Loucy (cell line): ENCODE measurements at regions not wholly inside any gene's neighbourhood (a gene's known extent, or its start where the extent isn't known, plus 50 kb on each side); places are given as distances from the start of the nearest gene placed in this dataset.

Experiments
- CTCF ChIP-seq: fragments of 200-600 bp; sonication (generic); conservative IDR thresholded peaks from 2 replicates; pipeline ENCODE4 v1.5.1; 2014; ENCODE audit warnings: mild to moderate bottlenecking, antibody characterized with exemption, low read length
- EZH2phosphoT487 ChIP-seq: fragments of 200-600 bp; IDR thresholded peaks from 2 replicates; pipeline ENCODE4 v1.6.1; 2018; ENCODE audit warnings: antibody characterized with exemption, mild to moderate bottlenecking, moderate library complexity, borderline replicate concordance

DNA sequence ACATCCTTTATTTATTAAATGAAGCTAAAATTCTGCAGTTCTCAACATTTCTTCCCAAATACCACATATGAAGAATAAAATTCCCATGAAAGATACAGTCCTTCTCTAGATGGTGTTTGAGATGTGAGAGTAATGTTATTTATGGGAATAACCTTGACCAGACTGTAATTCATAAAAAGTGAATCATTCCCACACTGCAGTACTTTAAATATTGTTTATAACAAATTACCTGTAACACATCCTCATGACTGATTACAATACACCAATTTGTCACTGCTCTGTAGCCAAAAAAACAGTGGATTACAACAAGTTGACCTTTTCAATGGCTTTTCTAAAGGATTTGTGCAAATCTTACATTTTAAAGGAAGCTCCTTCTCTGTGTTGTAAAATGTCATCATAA, 651.3 kb downstream of the NSUN3 start:
- TF ChIP-seq CTCF = no peak
- TF ChIP-seq EZH2phosphoT487 = no peak
